Keratinocyte (primary cell): ENCODE measurements at regions not wholly inside any gene's neighbourhood (a gene's known extent, or its start where the extent isn't known, plus 50 kb on each side); places are given as distances from the start of the nearest gene placed in this dataset.

ENCODE experiments used
- DNase-seq: peaks from one replicate; pipeline ENCODE4 v3.0.0-alpha.2; 2011; ENCODE audit warnings: low read depth, missing footprints, low spot score
- FAIRE-seq: peaks from 2 replicates; lab custom pipeline; 2011; peaks lifted over from hg19 to GRCh38; lab: Jason Lieb, UNC
- H2AFZ ChIP-seq: 2 replicates; pipeline ENCODE4 v1.6.0; 2012; ENCODE audit warnings: low read length, control low read depth, inconsistent platforms; ENCODE audit not compliant: control insufficient read depth
- H3K27ac ChIP-seq: 2 replicates; pipeline ENCODE4 v1.5.1; 2011; ENCODE audit warnings: low read length; ENCODE audit not compliant: control insufficient read depth, insufficient read depth
- H3K27me3 ChIP-seq: 3 replicates; pipeline ENCODE4 v1.6.0; 2011; ENCODE audit warnings: low read length; ENCODE audit not compliant: control insufficient read depth, insufficient read depth; ENCODE audit errors: extremely low read depth
- H3K36me3 ChIP-seq, 2 experiments: 2 replicates in 1 of 2; 3 replicates in 1 of 2; pipeline ENCODE4 v1.5.1; 2011; ENCODE audit warnings: low read length in 2 of 2, mild to moderate bottlenecking in 1 of 2; ENCODE audit not compliant: control insufficient read depth in 2 of 2, insufficient read depth in 2 of 2; ENCODE audit errors: extremely low read depth in 1 of 2
- H3K4me1 ChIP-seq: 3 replicates; pipeline ENCODE4 v1.5.1; 2011; ENCODE audit warnings: low read length; ENCODE audit not compliant: control insufficient read depth, insufficient read depth; ENCODE audit errors: extremely low read depth
- H3K4me2 ChIP-seq: 3 replicates; pipeline ENCODE4 v1.6.0; 2011; ENCODE audit warnings: low read depth, low read length; ENCODE audit not compliant: control insufficient read depth, insufficient read depth; ENCODE audit errors: extremely low read depth
- H3K4me3 ChIP-seq, 3 experiments: fragments of 200-600 bp in 1 of 3; sonication (generic) in 1 of 3; 2 replicates in 2 of 3; 3 replicates in 1 of 3; pipeline ENCODE4 v1.5.1; 2011 to 2016; ENCODE audit warnings: low read length in 3 of 3, mild to moderate bottlenecking in 3 of 3, control low read depth in 2 of 3, inconsistent platforms in 1 of 3, low read depth in 1 of 3, mixed read lengths in 1 of 3, mixed run types in 1 of 3, moderate library complexity in 1 of 3; ENCODE audit not compliant: control insufficient read depth in 2 of 3, insufficient read depth in 2 of 3; ENCODE audit errors: extremely low read depth in 1 of 3
- H3K79me2 ChIP-seq: 2 replicates; pipeline ENCODE4 v1.6.0; 2012; ENCODE audit warnings: low read length; ENCODE audit not compliant: control insufficient read depth, insufficient read depth
- H3K9ac ChIP-seq: 3 replicates; pipeline ENCODE4 v1.6.0; 2011; ENCODE audit warnings: low read length; ENCODE audit not compliant: control insufficient read depth, insufficient read depth; ENCODE audit errors: extremely low read depth
- H3K9me1 ChIP-seq: 3 replicates; pipeline ENCODE4 v1.6.0; 2011; ENCODE audit warnings: low read length; ENCODE audit not compliant: control insufficient read depth, insufficient read depth; ENCODE audit errors: extremely low read depth
- H3K9me3 ChIP-seq: 2 replicates; pipeline ENCODE4 v1.5.1; 2012; ENCODE audit warnings: low read depth, low read length; ENCODE audit not compliant: control insufficient read depth
- H4K20me1 ChIP-seq: 3 replicates; pipeline ENCODE4 v1.6.0; 2011; ENCODE audit warnings: low read length; ENCODE audit not compliant: control insufficient read depth, insufficient read depth; ENCODE audit errors: extremely low read depth
- EZH2 ChIP-seq: IDR thresholded peaks from one replicate; pipeline ENCODE4 v1.6.1; 2012; ENCODE audit warnings: inconsistent platforms, mild to moderate bottlenecking, low read length, moderate library complexity
- dilution Hi-C: fragments of 300-500 bp; cut with MboI; formaldehyde crosslinking; loops from one replicate; pipeline ENCODE4 v1.7.0; 2020; ENCODE audit warnings: low sequenced_read_pairs; ENCODE audit not compliant: extremely low pct_ligation_motif_present
- TF ChIP-seq, protein P1 (sequence below), 3 experiments: IDR thresholded peaks in 1 of 3; conservative IDR thresholded peaks in 1 of 3; optimal IDR thresholded peaks in 1 of 3; 2 replicates in 2 of 3; 3 replicates in 1 of 3; pipeline versions ENCODE3 to v1.5.1; 2011; ENCODE audit warnings: low read length in 3 of 3, mild to moderate bottlenecking in 3 of 3, moderate library complexity in 2 of 3, control low read depth in 1 of 3, inconsistent platforms in 1 of 3; ENCODE audit not compliant: insufficient read depth in 2 of 3; ENCODE audit errors: extremely low read depth in 1 of 3

DNA sequence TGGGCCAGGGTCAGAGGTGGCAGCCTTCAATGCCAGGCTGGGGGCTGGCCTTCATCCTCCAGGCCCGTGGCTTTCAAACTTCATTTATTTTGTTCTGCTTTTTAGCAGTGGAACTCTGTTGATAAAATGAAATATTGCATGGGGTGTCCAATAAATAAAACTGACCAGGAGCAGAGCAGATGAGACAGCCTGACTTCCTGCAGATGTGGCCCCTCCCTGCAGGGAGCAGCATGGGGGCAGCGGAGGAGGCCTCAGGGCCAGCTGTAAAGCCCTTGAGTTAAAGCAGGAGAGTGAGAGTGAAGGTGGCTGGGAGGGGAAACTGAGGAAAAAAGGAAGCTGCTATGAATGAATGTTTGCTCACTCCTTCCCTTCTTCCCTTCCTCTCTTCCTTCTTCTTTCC, 120.3 kb downstream of the RPAP3 start:
- Histone ChIP-seq H3K9me1 (no peaks in the 10 kb centered on the region), H3K27me3 (no peaks in the 10 kb centered on the region), H3K9ac (no peak overlapping the region), H3K27ac (no peak overlapping the region), H2AFZ (no peak overlapping the region), H4K20me1 (no peaks in the 10 kb centered on the region), H3K79me2 (no peaks in the 10 kb centered on the region), H3K4me3 (no peak overlapping the region), H3K4me1 (no peaks in the 10 kb centered on the region), H3K9me3 (no peaks in the 10 kb centered on the region), H3K36me3 (no peaks in the 10 kb centered on the region), H3K4me2 (no peak overlapping the region)
- FAIRE-seq (no peak), DNase-seq (no peak)
- TF ChIP-seq, protein P1, sequence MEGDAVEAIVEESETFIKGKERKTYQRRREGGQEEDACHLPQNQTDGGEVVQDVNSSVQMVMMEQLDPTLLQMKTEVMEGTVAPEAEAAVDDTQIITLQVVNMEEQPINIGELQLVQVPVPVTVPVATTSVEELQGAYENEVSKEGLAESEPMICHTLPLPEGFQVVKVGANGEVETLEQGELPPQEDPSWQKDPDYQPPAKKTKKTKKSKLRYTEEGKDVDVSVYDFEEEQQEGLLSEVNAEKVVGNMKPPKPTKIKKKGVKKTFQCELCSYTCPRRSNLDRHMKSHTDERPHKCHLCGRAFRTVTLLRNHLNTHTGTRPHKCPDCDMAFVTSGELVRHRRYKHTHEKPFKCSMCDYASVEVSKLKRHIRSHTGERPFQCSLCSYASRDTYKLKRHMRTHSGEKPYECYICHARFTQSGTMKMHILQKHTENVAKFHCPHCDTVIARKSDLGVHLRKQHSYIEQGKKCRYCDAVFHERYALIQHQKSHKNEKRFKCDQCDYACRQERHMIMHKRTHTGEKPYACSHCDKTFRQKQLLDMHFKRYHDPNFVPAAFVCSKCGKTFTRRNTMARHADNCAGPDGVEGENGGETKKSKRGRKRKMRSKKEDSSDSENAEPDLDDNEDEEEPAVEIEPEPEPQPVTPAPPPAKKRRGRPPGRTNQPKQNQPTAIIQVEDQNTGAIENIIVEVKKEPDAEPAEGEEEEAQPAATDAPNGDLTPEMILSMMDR (optimal IDR thresholded peaks at IDR 0.05 in 1 of 3, IDR thresholded peaks at IDR 0.05 in 1 of 3, conservative IDR thresholded peaks at IDR 0.05 in 1 of 3; ENCODE audit: extremely low read depth in 1 of 3, insufficient read depth in 2 of 3, low read length in 3 of 3), result no peak
- no peak for TF ChIP-seq EZH2
- dilution Hi-C loops, result no loop called here

DNA sequence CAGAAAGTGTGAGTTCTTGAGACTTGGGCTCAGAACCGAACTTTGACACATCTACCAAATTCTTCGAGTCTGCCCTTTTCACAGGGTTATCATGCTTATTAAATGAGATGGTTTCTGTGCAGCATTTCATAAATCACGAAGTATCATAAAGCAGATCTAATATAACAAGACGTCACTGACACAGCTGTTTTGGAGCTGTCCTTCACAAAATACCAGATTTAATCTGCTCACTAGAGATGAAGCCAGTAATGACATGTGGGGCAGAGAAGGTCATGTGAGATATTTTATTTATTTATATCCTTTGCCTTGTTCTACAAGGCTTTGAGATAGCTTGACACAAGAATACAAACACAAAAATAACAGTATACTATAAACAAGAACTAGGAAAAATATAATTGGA, 127.0 kb downstream of the RPAP3 start:
- Histone ChIP-seq H4K20me1 (no peaks in the 10 kb centered on the region), H2AFZ (no peak overlapping the region), H3K4me3 (no peak overlapping the region), H3K36me3 (no peaks in the 10 kb centered on the region), H3K27me3 (no peaks in the 10 kb centered on the region), H3K9me1 (no peaks in the 10 kb centered on the region), H3K4me2 (no peak overlapping the region), H3K4me1 (no peaks in the 10 kb centered on the region), H3K9ac (no peak overlapping the region), H3K79me2 (no peaks in the 10 kb centered on the region), H3K9me3 (no peaks in the 10 kb centered on the region), H3K27ac (no peak overlapping the region)
- TF ChIP-seq, protein P1 (optimal IDR thresholded peaks at IDR 0.05 in 1 of 3, IDR thresholded peaks at IDR 0.05 in 1 of 3, conservative IDR thresholded peaks at IDR 0.05 in 1 of 3; ENCODE audit: extremely low read depth in 1 of 3, insufficient read depth in 2 of 3, low read length in 3 of 3), result no peak
- TF ChIP-seq EZH2, result no peak
- dilution Hi-C loops, result no loop called here
- FAIRE-seq, result no peak
- DNase-seq, result no peak
